Loucy (cell line): ENCODE measurements at regions not wholly inside any gene's neighbourhood (a gene's known extent, or its start where the extent isn't known, plus 50 kb on each side); places are given as distances from the start of the nearest gene placed in this dataset.

ENCODE experiments used
- H2AFZ ChIP-seq: fragments of 200-600 bp; sonication (generic); 2 replicates; pipeline ENCODE4 v1.6.0; 2016; ENCODE audit warnings: antibody characterized with exemption, mild to moderate bottlenecking, low read length, moderate library complexity
- H3F3A ChIP-seq: fragments of 200-600 bp; 2 replicates; pipeline ENCODE4 v1.6.0; 2016; ENCODE audit warnings: antibody characterized with exemption, low read depth, mild to moderate bottlenecking
- H3K27me3 ChIP-seq: fragments of 200-600 bp; sonication (generic); 2 replicates; pipeline ENCODE4 v1.6.1; 2014; ENCODE audit warnings: low read length, mild to moderate bottlenecking; ENCODE audit not compliant: insufficient read depth, poor library complexity, severe bottlenecking
- H3K36me3 ChIP-seq: fragments of 200-600 bp; sonication (generic); 2 replicates; pipeline ENCODE4 v1.6.1; 2016; ENCODE audit warnings: low read length; ENCODE audit not compliant: insufficient read depth
- H3K4me1 ChIP-seq: fragments of 200-600 bp; sonication (generic); 2 replicates; pipeline ENCODE4 v1.5.1; 2014; ENCODE audit warnings: low read length, mild to moderate bottlenecking; ENCODE audit not compliant: insufficient read depth, poor library complexity, severe bottlenecking
- H3K4me2 ChIP-seq: fragments of 200-600 bp; sonication (generic); 2 replicates; pipeline ENCODE4 v1.6.0; 2014; ENCODE audit warnings: antibody characterized with exemption, low read length, low read depth, mild to moderate bottlenecking; ENCODE audit not compliant: poor library complexity, severe bottlenecking
- H3K4me3 ChIP-seq: fragments of 200-600 bp; sonication (generic); 2 replicates; pipeline ENCODE4 v1.5.1; 2014; ENCODE audit warnings: low read length, mild to moderate bottlenecking, mixed read lengths; ENCODE audit not compliant: poor library complexity, severe bottlenecking
- H3K79me2 ChIP-seq: fragments of 200-600 bp; sonication (generic); 2 replicates; pipeline ENCODE4 v1.6.1; 2014; ENCODE audit warnings: low read length; ENCODE audit not compliant: insufficient read depth
- H3K9ac ChIP-seq: fragments of 200-600 bp; sonication (generic); 2 replicates; pipeline ENCODE4 v1.6.0; 2014; ENCODE audit warnings: mild to moderate bottlenecking, low read depth, low read length, moderate library complexity; ENCODE audit not compliant: poor library complexity, severe bottlenecking
- H3K9me2 ChIP-seq: fragments of 200-600 bp; sonication (generic); replicated peaks from 2 replicates; pipeline ENCODE4 v1.6.1; 2016; ENCODE audit warnings: low read depth, low read length, mixed read lengths
- H3K9me3 ChIP-seq: fragments of 200-600 bp; sonication (generic); 2 replicates; pipeline ENCODE4 v1.6.1; 2014; ENCODE audit warnings: mild to moderate bottlenecking, antibody characterized with exemption, low read length, low read depth; ENCODE audit not compliant: insufficient read depth
- H4K20me1 ChIP-seq: fragments of 200-600 bp; sonication (generic); 2 replicates; pipeline ENCODE4 v1.6.0; 2014; ENCODE audit warnings: antibody characterized with exemption, low read length, mild to moderate bottlenecking; ENCODE audit not compliant: insufficient read depth, poor library complexity, severe bottlenecking
- CTCF ChIP-seq: fragments of 200-600 bp; sonication (generic); conservative IDR thresholded peaks from 2 replicates; pipeline ENCODE4 v1.5.1; 2014; ENCODE audit warnings: mild to moderate bottlenecking, antibody characterized with exemption, low read length
- EZH2phosphoT487 ChIP-seq: fragments of 200-600 bp; IDR thresholded peaks from 2 replicates; pipeline ENCODE4 v1.6.1; 2018; ENCODE audit warnings: antibody characterized with exemption, mild to moderate bottlenecking, moderate library complexity, borderline replicate concordance

GRCh38 chr2:226140594-226140993 is 659.0 kb downstream of the IRS1 start:
- Histone ChIP-seq H3K9me3 (no peaks in the 10 kb centered on the region), H3K4me3 (no peak overlapping the region), H3K4me2 (no peak overlapping the region), H3K27me3 (no peaks in the 10 kb centered on the region), H3K9ac (no peak overlapping the region), H3K36me3 (no peaks in the 10 kb centered on the region), H3F3A (no peaks in the 10 kb centered on the region), H3K9me2 (no peaks in the 10 kb centered on the region), H4K20me1 (no peaks in the 10 kb centered on the region), H3K4me1 (no peaks in the 10 kb centered on the region), H3K79me2 (no peaks in the 10 kb centered on the region), H2AFZ (no peak overlapping the region)
- no peak for TF ChIP-seq EZH2phosphoT487
- TF ChIP-seq CTCF = no peak

- TF ChIP-seq CTCF (no peak), EZH2phosphoT487 (no peak)
- Histone ChIP-seq H4K20me1 (no peaks in the 10 kb centered on the region), H3K9me2 (no peaks in the 10 kb centered on the region), H3K27me3 (no peaks in the 10 kb centered on the region), H3K4me3 (no peak overlapping the region), H3K4me1 (no peaks in the 10 kb centered on the region), H3F3A (no peaks in the 10 kb centered on the region), H3K4me2 (no peak overlapping the region), H3K9ac (no peak overlapping the region), H2AFZ (no peak overlapping the region), H3K36me3 (no peaks in the 10 kb centered on the region), H3K9me3 (no peaks in the 10 kb centered on the region), H3K79me2 (no peaks in the 10 kb centered on the region)
These were observed 659.9 kb downstream of the IRS1 start for GRCh38 chr2:226139759-226140158.

- TF ChIP-seq CTCF (no peak), EZH2phosphoT487 (no peak)
- Histone ChIP-seq H3K4me3 (no peak overlapping the region), H3F3A (no peaks in the 10 kb centered on the region), H3K4me2 (no peak overlapping the region), H3K4me1 (no peaks in the 10 kb centered on the region), H4K20me1 (no peaks in the 10 kb centered on the region), H3K36me3 (no peaks in the 10 kb centered on the region), H3K9me3 (no peaks in the 10 kb centered on the region), H2AFZ (no peak overlapping the region), H3K9ac (no peak overlapping the region), H3K27me3 (no peaks in the 10 kb centered on the region), H3K79me2 (no peaks in the 10 kb centered on the region), H3K9me2 (no peaks in the 10 kb centered on the region)
These were observed 662.3 kb downstream of the IRS1 start for GRCh38 chr2:226137201-226137811.
